Loucy (cell line): ENCODE measurements at regions not wholly inside any gene's neighbourhood (a gene's known extent, or its start where the extent isn't known, plus 50 kb on each side); places are given as distances from the start of the nearest gene placed in this dataset.
A peak's percentile ranks its signal among the peaks of the same experiment; 100 is the strongest.

ENCODE experiments used
- H2AFZ ChIP-seq: fragments of 200-600 bp; sonication (generic); 2 replicates; pipeline ENCODE4 v1.6.0; 2016; ENCODE audit warnings: antibody characterized with exemption, mild to moderate bottlenecking, low read length, moderate library complexity
- H3F3A ChIP-seq: fragments of 200-600 bp; 2 replicates; pipeline ENCODE4 v1.6.0; 2016; ENCODE audit warnings: antibody characterized with exemption, low read depth, mild to moderate bottlenecking
- H3K27me3 ChIP-seq: fragments of 200-600 bp; sonication (generic); 2 replicates; pipeline ENCODE4 v1.6.1; 2014; ENCODE audit warnings: low read length, mild to moderate bottlenecking; ENCODE audit not compliant: insufficient read depth, poor library complexity, severe bottlenecking
- H3K36me3 ChIP-seq: fragments of 200-600 bp; sonication (generic); 2 replicates; pipeline ENCODE4 v1.6.1; 2016; ENCODE audit warnings: low read length; ENCODE audit not compliant: insufficient read depth
- H3K4me1 ChIP-seq: fragments of 200-600 bp; sonication (generic); 2 replicates; pipeline ENCODE4 v1.5.1; 2014; ENCODE audit warnings: low read length, mild to moderate bottlenecking; ENCODE audit not compliant: insufficient read depth, poor library complexity, severe bottlenecking
- H3K4me2 ChIP-seq: fragments of 200-600 bp; sonication (generic); 2 replicates; pipeline ENCODE4 v1.6.0; 2014; ENCODE audit warnings: antibody characterized with exemption, low read length, low read depth, mild to moderate bottlenecking; ENCODE audit not compliant: poor library complexity, severe bottlenecking
- H3K4me3 ChIP-seq: fragments of 200-600 bp; sonication (generic); 2 replicates; pipeline ENCODE4 v1.5.1; 2014; ENCODE audit warnings: low read length, mild to moderate bottlenecking, mixed read lengths; ENCODE audit not compliant: poor library complexity, severe bottlenecking
- H3K79me2 ChIP-seq: fragments of 200-600 bp; sonication (generic); 2 replicates; pipeline ENCODE4 v1.6.1; 2014; ENCODE audit warnings: low read length; ENCODE audit not compliant: insufficient read depth
- H3K9ac ChIP-seq: fragments of 200-600 bp; sonication (generic); 2 replicates; pipeline ENCODE4 v1.6.0; 2014; ENCODE audit warnings: mild to moderate bottlenecking, low read depth, low read length, moderate library complexity; ENCODE audit not compliant: poor library complexity, severe bottlenecking
- H3K9me2 ChIP-seq: fragments of 200-600 bp; sonication (generic); replicated peaks from 2 replicates; pipeline ENCODE4 v1.6.1; 2016; ENCODE audit warnings: low read depth, low read length, mixed read lengths
- H3K9me3 ChIP-seq: fragments of 200-600 bp; sonication (generic); 2 replicates; pipeline ENCODE4 v1.6.1; 2014; ENCODE audit warnings: mild to moderate bottlenecking, antibody characterized with exemption, low read length, low read depth; ENCODE audit not compliant: insufficient read depth
- H4K20me1 ChIP-seq: fragments of 200-600 bp; sonication (generic); 2 replicates; pipeline ENCODE4 v1.6.0; 2014; ENCODE audit warnings: antibody characterized with exemption, low read length, mild to moderate bottlenecking; ENCODE audit not compliant: insufficient read depth, poor library complexity, severe bottlenecking
- EZH2phosphoT487 ChIP-seq: fragments of 200-600 bp; IDR thresholded peaks from 2 replicates; pipeline ENCODE4 v1.6.1; 2018; ENCODE audit warnings: antibody characterized with exemption, mild to moderate bottlenecking, moderate library complexity, borderline replicate concordance
- TF ChIP-seq, protein P1 (sequence below): fragments of 200-600 bp; sonication (generic); conservative IDR thresholded peaks from 2 replicates; pipeline ENCODE4 v1.5.1; 2014; ENCODE audit warnings: mild to moderate bottlenecking, antibody characterized with exemption, low read length

- no peaks in the 10 kb centered on the region for H3K79me2 ChIP-seq
- no peaks in the 10 kb centered on the region for H3K36me3 ChIP-seq
- peak overlapping the region; percentile 49 for H3K9ac ChIP-seq
- no peak overlapping the region for H2AFZ ChIP-seq
- H3K27me3 ChIP-seq = no peaks in the 10 kb centered on the region
- no peaks in the 10 kb centered on the region for H4K20me1 ChIP-seq
- H3K9me2 ChIP-seq = no peaks in the 10 kb centered on the region
- H3K4me3 ChIP-seq = no peak overlapping the region
- peak overlapping the region; percentile 55 for H3K4me2 ChIP-seq
- peaks cover 33% of the 10 kb centered on the region for H3K4me1 ChIP-seq
- H3F3A ChIP-seq = peaks cover 4% of the 10 kb centered on the region; the same call in 1 of the 2 replicates
- no peaks in the 10 kb centered on the region for H3K9me3 ChIP-seq
- TF ChIP-seq, protein P1, sequence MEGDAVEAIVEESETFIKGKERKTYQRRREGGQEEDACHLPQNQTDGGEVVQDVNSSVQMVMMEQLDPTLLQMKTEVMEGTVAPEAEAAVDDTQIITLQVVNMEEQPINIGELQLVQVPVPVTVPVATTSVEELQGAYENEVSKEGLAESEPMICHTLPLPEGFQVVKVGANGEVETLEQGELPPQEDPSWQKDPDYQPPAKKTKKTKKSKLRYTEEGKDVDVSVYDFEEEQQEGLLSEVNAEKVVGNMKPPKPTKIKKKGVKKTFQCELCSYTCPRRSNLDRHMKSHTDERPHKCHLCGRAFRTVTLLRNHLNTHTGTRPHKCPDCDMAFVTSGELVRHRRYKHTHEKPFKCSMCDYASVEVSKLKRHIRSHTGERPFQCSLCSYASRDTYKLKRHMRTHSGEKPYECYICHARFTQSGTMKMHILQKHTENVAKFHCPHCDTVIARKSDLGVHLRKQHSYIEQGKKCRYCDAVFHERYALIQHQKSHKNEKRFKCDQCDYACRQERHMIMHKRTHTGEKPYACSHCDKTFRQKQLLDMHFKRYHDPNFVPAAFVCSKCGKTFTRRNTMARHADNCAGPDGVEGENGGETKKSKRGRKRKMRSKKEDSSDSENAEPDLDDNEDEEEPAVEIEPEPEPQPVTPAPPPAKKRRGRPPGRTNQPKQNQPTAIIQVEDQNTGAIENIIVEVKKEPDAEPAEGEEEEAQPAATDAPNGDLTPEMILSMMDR = no peak
- TF ChIP-seq EZH2phosphoT487 = no peak
Observed at GRCh38 chr1:34682452-34683223, 72.2 kb upstream of the GJB5 start.

GRCh38 chr1:34683616-34684015 lies 71.2 kb upstream of the GJB5 start:
- H3K4me1 ChIP-seq = peaks cover 33% of the 10 kb centered on the region
- H3F3A ChIP-seq = peaks cover 4% of the 10 kb centered on the region; the same call in 1 of the 2 replicates
- no peaks in the 10 kb centered on the region for H3K79me2 ChIP-seq
- H4K20me1 ChIP-seq = no peaks in the 10 kb centered on the region
- no peaks in the 10 kb centered on the region for H3K9me2 ChIP-seq
- H3K27me3 ChIP-seq = no peaks in the 10 kb centered on the region
- H3K36me3 ChIP-seq = no peaks in the 10 kb centered on the region
- H3K4me2 ChIP-seq = peak overlapping the region; percentile 55
- no peaks in the 10 kb centered on the region for H3K9me3 ChIP-seq
- H3K4me3 ChIP-seq = peak overlapping the region; percentile 33
- H3K9ac ChIP-seq = peak overlapping the region; percentile 49
- H2AFZ ChIP-seq = no peak overlapping the region
- TF ChIP-seq, protein P1 = no peak
- TF ChIP-seq EZH2phosphoT487 = no peak

DNA sequence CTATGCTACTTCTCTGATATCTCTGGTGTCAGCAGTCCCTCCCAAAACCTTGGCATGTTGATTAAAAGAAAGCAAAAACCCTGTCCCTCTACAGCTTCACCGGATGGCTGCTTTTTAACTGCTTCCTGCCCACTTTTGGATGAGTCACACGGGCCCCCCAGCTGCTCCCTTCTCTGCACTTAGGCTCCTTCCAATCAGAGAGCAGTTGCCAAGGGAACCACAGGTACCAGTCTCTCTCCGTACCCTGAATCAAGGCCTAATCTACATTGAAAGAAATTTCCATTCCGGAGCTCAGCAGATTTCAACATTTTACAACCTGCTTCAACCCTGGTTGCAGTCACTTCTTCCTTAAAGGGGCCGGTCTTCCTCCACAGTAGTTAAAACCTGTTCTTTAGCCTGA lies 70.6 kb upstream of the GJB5 start:
- Histone ChIP-seq H4K20me1 (no peaks in the 10 kb centered on the region), H3K4me1 (peaks cover 33% of the 10 kb centered on the region), H2AFZ (peak overlapping the region; percentile 55; the same call in 1 of the 2 replicates), H3K4me3 (peak overlapping the region; percentile 53), H3K9me3 (no peaks in the 10 kb centered on the region), H3K4me2 (peak overlapping the region; percentile 77), H3K27me3 (no peaks in the 10 kb centered on the region), H3K79me2 (no peaks in the 10 kb centered on the region), H3K9me2 (no peaks in the 10 kb centered on the region), H3K36me3 (no peaks in the 10 kb centered on the region), H3F3A (peaks cover 4% of the 10 kb centered on the region; the same call in 1 of the 2 replicates), H3K9ac (peak overlapping the region; percentile 27)
- TF ChIP-seq, protein P1 = no peak
- no peak for TF ChIP-seq EZH2phosphoT487
